ENCODE measurements at regions not wholly inside any gene's neighbourhood (a gene's known extent, or its start where the extent isn't known, plus 50 kb on each side); places are given as distances from the start of the nearest gene placed in this dataset.

DNA sequence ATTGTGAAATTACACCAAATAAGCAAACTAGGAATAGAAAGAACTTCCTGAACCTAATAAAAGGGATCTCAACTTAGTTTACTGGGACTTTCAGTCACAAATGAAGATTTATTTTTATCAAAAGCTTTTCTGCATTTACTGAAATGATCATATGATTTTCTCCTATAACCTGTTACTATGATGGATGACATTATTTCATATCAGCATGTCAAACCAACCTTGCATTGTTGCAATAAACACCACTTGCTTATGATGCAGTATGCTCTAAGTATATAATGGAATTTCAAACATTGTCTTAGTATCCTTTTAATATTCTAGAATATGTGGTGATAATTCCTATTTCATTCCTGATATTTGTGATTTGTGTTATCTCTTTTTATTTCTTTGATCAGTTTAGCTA is 303.0 kb downstream of the CGGBP1 start:
- Histone ChIP-seq H4K91ac (ENCODE audit: insufficient read depth, low read depth, low read length) (no peak overlapping the region), H2AK5ac (ENCODE audit: low read depth, low read length) (no peak overlapping the region), H4K5ac (ENCODE audit: low read depth, low read length) (no peak overlapping the region), H3K56ac (ENCODE audit: extremely low read depth, insufficient read depth, low read length) (no peak overlapping the region), H3K18ac (ENCODE audit: low read depth, low read length) (no peak overlapping the region), H2BK5ac (ENCODE audit: low read depth, low read length, poor library complexity, severe bottlenecking) (no peak overlapping the region), H3K14ac (replicated peaks; ENCODE audit: low read depth, low read length) (no peak overlapping the region), H2AFZ (replicated peaks; ENCODE audit: low read length, poor library complexity) (no peak overlapping the region), H3K9me1 (ENCODE audit: insufficient read depth, low read length) (no peaks in the 10 kb centered on the region), H3K79me1 (ENCODE audit: low read depth in 1 of 2, low read length in 2 of 2) (no peaks in the 10 kb centered on the region), H3K4me2 (ENCODE audit: low read depth, low read length) (no peak overlapping the region), H4K20me1 (ENCODE audit: insufficient read depth, low read length) (no peaks in the 10 kb centered on the region), H2AK9ac (replicated peaks; ENCODE audit: low read depth, low read length, poor library complexity) (no peak overlapping the region), H3K36me3 (ENCODE audit: control insufficient read depth, insufficient read depth, low read length) (no peaks in the 10 kb centered on the region), H4K8ac (ENCODE audit: low read depth in 2 of 2, low read length in 2 of 2) (no peak overlapping the region), H3K9ac (ENCODE audit: low read depth, low read length) (no peak overlapping the region), H3K27me3 (ENCODE audit: control insufficient read depth, insufficient read depth, low read length) (no peaks in the 10 kb centered on the region), H3K4me1 (ENCODE audit: control insufficient read depth, insufficient read depth, low read length) (no peaks in the 10 kb centered on the region), H3K4ac (ENCODE audit: low read depth, low read length) (no peak overlapping the region), H3K27ac (ENCODE audit: insufficient read depth, low read length) (no peak overlapping the region), H3K23ac (ENCODE audit: low read depth, low read length) (no peak overlapping the region), H2BK20ac (ENCODE audit: low read depth, low read length) (no peak overlapping the region), H2BK120ac (ENCODE audit: low read depth, low read length) (no peak overlapping the region), H2BK15ac (ENCODE audit: low read depth, low read length) (no peak overlapping the region), H3K9me3 (ENCODE audit: control insufficient read depth, insufficient read depth, low read length) (no peaks in the 10 kb centered on the region), H3K4me3 (ENCODE audit: insufficient read depth, low read depth, low read length) (no peak overlapping the region)
- TF ChIP-seq MAFK (IDR thresholded peaks at IDR 0.05; ENCODE audit: low read depth, low read length), result no peak
- TF ChIP-seq, protein P1, sequence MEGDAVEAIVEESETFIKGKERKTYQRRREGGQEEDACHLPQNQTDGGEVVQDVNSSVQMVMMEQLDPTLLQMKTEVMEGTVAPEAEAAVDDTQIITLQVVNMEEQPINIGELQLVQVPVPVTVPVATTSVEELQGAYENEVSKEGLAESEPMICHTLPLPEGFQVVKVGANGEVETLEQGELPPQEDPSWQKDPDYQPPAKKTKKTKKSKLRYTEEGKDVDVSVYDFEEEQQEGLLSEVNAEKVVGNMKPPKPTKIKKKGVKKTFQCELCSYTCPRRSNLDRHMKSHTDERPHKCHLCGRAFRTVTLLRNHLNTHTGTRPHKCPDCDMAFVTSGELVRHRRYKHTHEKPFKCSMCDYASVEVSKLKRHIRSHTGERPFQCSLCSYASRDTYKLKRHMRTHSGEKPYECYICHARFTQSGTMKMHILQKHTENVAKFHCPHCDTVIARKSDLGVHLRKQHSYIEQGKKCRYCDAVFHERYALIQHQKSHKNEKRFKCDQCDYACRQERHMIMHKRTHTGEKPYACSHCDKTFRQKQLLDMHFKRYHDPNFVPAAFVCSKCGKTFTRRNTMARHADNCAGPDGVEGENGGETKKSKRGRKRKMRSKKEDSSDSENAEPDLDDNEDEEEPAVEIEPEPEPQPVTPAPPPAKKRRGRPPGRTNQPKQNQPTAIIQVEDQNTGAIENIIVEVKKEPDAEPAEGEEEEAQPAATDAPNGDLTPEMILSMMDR (conservative IDR thresholded peaks at IDR 0.05; ENCODE audit: low read depth, low read length), result no peak
- TF ChIP-seq BHLHE40 (IDR thresholded peaks at IDR 0.05; ENCODE audit: low read depth, low read length), result no peak
- TF ChIP-seq MAZ (IDR thresholded peaks at IDR 0.05; ENCODE audit: borderline replicate concordance, low read depth, low read length), result no peak
- no peak for TF ChIP-seq FOS (IDR thresholded peaks at IDR 0.05; ENCODE audit: low read depth, low read length)
- no peak for TF ChIP-seq CEBPB (IDR thresholded peaks at IDR 0.05; ENCODE audit: low read depth, low read length)
- TF ChIP-seq, protein P2, sequence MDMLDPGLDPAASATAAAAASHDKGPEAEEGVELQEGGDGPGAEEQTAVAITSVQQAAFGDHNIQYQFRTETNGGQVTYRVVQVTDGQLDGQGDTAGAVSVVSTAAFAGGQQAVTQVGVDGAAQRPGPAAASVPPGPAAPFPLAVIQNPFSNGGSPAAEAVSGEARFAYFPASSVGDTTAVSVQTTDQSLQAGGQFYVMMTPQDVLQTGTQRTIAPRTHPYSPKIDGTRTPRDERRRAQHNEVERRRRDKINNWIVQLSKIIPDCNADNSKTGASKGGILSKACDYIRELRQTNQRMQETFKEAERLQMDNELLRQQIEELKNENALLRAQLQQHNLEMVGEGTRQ (IDR thresholded peaks at IDR 0.05; ENCODE audit: low read depth, low read length), result no peak
- TF ChIP-seq CHD1 (IDR thresholded peaks at IDR 0.05; ENCODE audit: low read depth, low read length), result no peak
- no peak for TF ChIP-seq RAD21 (IDR thresholded peaks at IDR 0.05; ENCODE audit: low read length)
- TF ChIP-seq POLR2A (IDR thresholded peaks at IDR 0.05; ENCODE audit: low read depth, low read length), result no peak
- no peak for TF ChIP-seq RCOR1 (IDR thresholded peaks at IDR 0.05; ENCODE audit: insufficient replicate concordance, low read length)
- TF ChIP-seq MXI1 (IDR thresholded peaks at IDR 0.05; ENCODE audit: borderline replicate concordance, low read depth, low read length), result no peak
- TF ChIP-seq, protein P3, sequence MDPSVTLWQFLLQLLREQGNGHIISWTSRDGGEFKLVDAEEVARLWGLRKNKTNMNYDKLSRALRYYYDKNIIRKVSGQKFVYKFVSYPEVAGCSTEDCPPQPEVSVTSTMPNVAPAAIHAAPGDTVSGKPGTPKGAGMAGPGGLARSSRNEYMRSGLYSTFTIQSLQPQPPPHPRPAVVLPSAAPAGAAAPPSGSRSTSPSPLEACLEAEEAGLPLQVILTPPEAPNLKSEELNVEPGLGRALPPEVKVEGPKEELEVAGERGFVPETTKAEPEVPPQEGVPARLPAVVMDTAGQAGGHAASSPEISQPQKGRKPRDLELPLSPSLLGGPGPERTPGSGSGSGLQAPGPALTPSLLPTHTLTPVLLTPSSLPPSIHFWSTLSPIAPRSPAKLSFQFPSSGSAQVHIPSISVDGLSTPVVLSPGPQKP (IDR thresholded peaks at IDR 0.05; ENCODE audit: borderline replicate concordance, low read depth, low read length), result no peak
- in situ Hi-C loops (cut with MboI; ENCODE audit: low sequenced_read_pairs) (no loop called here), dilution Hi-C loops (cut with HindIII; ENCODE audit: low sequenced_read_pairs, unreplicated experiment) (no loop called here), intact Hi-C loops (cut with micrococcal nuclease) (no loop called here)
- no peak for DNase-seq
- ATAC-seq (ENCODE audit: low read depth), result no peak
- BruUV-seq (replicated peaks), result no TSS peak
- CTCF ChIA-PET, result no interaction called here
- POLR2A ChIA-PET (ENCODE audit: unreplicated experiment), result no interaction called here

Measured in IMR-90 (cell line).